ENCODE measurements at regions not wholly inside any gene's neighbourhood (a gene's known extent, or its start where the extent isn't known, plus 50 kb on each side); places are given as distances from the start of the nearest gene placed in this dataset.

DNA sequence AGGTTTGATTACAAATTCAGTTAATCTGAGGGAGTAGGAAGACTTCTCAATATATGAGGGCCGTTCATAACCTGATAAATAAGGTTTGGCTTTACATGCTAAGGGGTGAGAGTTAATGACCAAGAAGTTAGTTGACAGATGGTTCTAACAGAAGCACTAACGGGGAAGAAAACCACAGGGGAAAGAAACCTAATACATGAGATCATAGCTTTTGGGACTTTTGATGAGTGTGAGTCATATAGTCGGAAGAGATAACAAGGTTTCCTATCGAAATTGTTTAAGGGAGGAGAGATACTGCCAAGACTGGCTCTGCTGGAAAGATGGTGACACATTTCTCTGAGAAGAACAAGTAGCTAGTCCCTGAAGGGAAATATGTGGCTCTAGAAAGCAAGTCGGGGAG lies 140.1 kb downstream of the COX7C start:
- no peak for TF ChIP-seq EZH2 (IDR thresholded peaks at IDR 0.05; ENCODE audit: low read length, missing control alignments)
- TF ChIP-seq, protein P1, sequence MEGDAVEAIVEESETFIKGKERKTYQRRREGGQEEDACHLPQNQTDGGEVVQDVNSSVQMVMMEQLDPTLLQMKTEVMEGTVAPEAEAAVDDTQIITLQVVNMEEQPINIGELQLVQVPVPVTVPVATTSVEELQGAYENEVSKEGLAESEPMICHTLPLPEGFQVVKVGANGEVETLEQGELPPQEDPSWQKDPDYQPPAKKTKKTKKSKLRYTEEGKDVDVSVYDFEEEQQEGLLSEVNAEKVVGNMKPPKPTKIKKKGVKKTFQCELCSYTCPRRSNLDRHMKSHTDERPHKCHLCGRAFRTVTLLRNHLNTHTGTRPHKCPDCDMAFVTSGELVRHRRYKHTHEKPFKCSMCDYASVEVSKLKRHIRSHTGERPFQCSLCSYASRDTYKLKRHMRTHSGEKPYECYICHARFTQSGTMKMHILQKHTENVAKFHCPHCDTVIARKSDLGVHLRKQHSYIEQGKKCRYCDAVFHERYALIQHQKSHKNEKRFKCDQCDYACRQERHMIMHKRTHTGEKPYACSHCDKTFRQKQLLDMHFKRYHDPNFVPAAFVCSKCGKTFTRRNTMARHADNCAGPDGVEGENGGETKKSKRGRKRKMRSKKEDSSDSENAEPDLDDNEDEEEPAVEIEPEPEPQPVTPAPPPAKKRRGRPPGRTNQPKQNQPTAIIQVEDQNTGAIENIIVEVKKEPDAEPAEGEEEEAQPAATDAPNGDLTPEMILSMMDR (conservative IDR thresholded peaks at IDR 0.05 in 1 of 2, IDR thresholded peaks at IDR 0.05 in 1 of 2; ENCODE audit: low read depth in 1 of 2, low read length in 2 of 2) = no peak
